Subcutaneous abdominal adipose tissue (tissue), 5 donors: ENCODE measurements at regions not wholly inside any gene's neighbourhood (a gene's known extent, or its start where the extent isn't known, plus 50 kb on each side); places are given as distances from the start of the nearest gene placed in this dataset.

ENCODE experiments used
- H3K27ac ChIP-seq: one replicate; pipeline ENCODE4 v1.7.0; 2013; ENCODE audit warnings: low read depth, mild to moderate bottlenecking, inconsistent platforms, low read length, moderate library complexity
- H3K27me3 ChIP-seq, 5 donors: one replicate each; pipeline ENCODE4 v1.7.0; 2013; ENCODE audit warnings: low read length in 5 of 5, inconsistent platforms in 1 of 5; ENCODE audit not compliant: control insufficient read depth in 5 of 5, insufficient read depth in 4 of 5
- H3K36me3 ChIP-seq, 5 donors: one replicate each; pipeline ENCODE4 v1.7.0; 2013; ENCODE audit warnings: low read length in 5 of 5; ENCODE audit not compliant: control insufficient read depth in 5 of 5, insufficient read depth in 5 of 5
- H3K4me1 ChIP-seq, 5 donors: one replicate each; pipeline ENCODE4 v1.7.0; 2013; ENCODE audit warnings: low read length in 5 of 5, mild to moderate bottlenecking in 3 of 5, moderate library complexity in 1 of 5; ENCODE audit not compliant: control insufficient read depth in 5 of 5, insufficient read depth in 5 of 5
- H3K4me3 ChIP-seq, 5 donors: one replicate each; pipeline ENCODE4 v1.7.0; 2013; ENCODE audit warnings: low read length in 5 of 5, low read depth in 1 of 5
- H3K9ac ChIP-seq, 5 donors: one replicate each; pipeline ENCODE4 v1.7.0; 2013; ENCODE audit warnings: low read length in 5 of 5, mild to moderate bottlenecking in 4 of 5, moderate library complexity in 3 of 5
- H3K9me3 ChIP-seq, 5 donors: one replicate each; pipeline ENCODE4 v1.7.0; 2013; ENCODE audit warnings: low read length in 5 of 5; ENCODE audit not compliant: control insufficient read depth in 5 of 5
- donor health status: healthy.
- donor health status: healthy.
- donor health status: healthy.
- donor health status: healthy.
- donor health status: healthy.

DNA sequence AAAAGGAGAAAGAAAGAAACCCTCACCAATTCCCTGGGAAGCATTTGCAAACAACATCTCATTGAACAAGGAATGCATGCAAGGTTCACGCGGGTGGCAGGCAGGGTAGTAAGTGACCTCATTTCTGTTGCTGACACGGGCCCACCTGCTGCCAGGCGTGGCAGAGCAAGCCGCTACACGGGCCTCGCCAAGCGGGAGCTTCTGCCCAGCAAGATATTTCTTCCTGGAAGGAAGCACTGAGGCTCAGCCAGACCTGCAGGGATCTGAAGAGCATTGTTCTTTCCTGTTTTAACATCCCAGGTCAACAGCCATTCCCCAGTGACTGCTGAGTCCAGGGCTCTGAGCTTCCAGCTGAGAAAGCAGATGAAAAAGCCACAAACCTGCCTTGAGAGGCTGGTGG is 91.9 kb upstream of the IGSF21 start:
- no peak overlapping the region for H3K9ac ChIP-seq
- H3K9me3 ChIP-seq = peaks cover 0 to under 1% (median 0%) of the 10 kb centered on the region in 5 donors
- no peaks in the 10 kb centered on the region for H3K4me1 ChIP-seq
- H3K27me3 ChIP-seq = peaks cover 6 to 39% (median 19%) of the 10 kb centered on the region in 5 donors
- no peaks in the 10 kb centered on the region for H3K36me3 ChIP-seq
- no peak overlapping the region for H3K27ac ChIP-seq
- H3K4me3 ChIP-seq = no peak overlapping the region

GRCh38 chr1:18018366-18018765 is 89.2 kb upstream of the IGSF21 start:
- no peaks in the 10 kb centered on the region for H3K4me1 ChIP-seq
- no peak overlapping the region for H3K4me3 ChIP-seq
- no peak overlapping the region for H3K27ac ChIP-seq
- no peaks in the 10 kb centered on the region for H3K36me3 ChIP-seq
- no peak overlapping the region for H3K9ac ChIP-seq
- no peaks in the 10 kb centered on the region for H3K9me3 ChIP-seq
- peaks cover 20 to 53% (median 34%) of the 10 kb centered on the region in 5 donors for H3K27me3 ChIP-seq

- H3K27me3 ChIP-seq = peaks cover 20 to 55% (median 39%) of the 10 kb centered on the region in 5 donors
- no peak overlapping the region for H3K4me3 ChIP-seq
- no peaks in the 10 kb centered on the region for H3K9me3 ChIP-seq
- H3K9ac ChIP-seq = no peak overlapping the region
- no peaks in the 10 kb centered on the region for H3K4me1 ChIP-seq
- no peaks in the 10 kb centered on the region for H3K36me3 ChIP-seq
- no peak overlapping the region for H3K27ac ChIP-seq
Observed at GRCh38 chr1:18020021-18020817, 87.4 kb upstream of the IGSF21 start.

- Histone ChIP-seq H3K9me3 (no peaks in the 10 kb centered on the region), H3K4me3 (no peak overlapping the region), H3K27me3 (peaks cover 20 to 54% (median 39%) of the 10 kb centered on the region in 5 donors), H3K4me1 (no peaks in the 10 kb centered on the region), H3K9ac (no peak overlapping the region), H3K36me3 (no peaks in the 10 kb centered on the region), H3K27ac (no peak overlapping the region)
Observed at GRCh38 chr1:18021242-18021641, 86.4 kb upstream of the IGSF21 start.

- Histone ChIP-seq H3K27me3 (peaks cover 16 to 40% (median 34%) of the 10 kb centered on the region in 5 donors), H3K27ac (no peak overlapping the region), H3K4me1 (no peaks in the 10 kb centered on the region), H3K9ac (no peak overlapping the region), H3K36me3 (no peaks in the 10 kb centered on the region), H3K4me3 (no peak overlapping the region), H3K9me3 (no peaks in the 10 kb centered on the region)
Observed at GRCh38 chr1:18032172-18032859, 75.3 kb upstream of the IGSF21 start.

DNA sequence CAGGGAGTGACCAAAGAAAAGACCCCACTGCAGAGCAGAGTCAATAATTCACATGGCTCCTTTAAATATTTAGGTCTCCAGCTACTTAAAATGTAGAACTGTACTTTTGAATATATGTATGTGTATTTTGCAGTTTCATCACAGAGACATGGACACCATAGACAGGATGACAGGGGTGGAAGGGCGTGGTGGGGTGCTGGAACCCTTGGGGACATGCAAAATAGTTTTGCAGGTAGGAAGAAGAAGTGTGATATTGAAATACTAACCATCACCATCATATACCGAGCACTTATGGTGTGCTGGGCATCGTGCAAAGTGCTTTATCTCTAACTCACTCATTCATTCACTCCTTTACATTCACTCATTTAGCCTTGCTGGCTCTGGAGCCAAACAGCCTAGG is 72.5 kb upstream of the IGSF21 start:
- H3K36me3 ChIP-seq = no peaks in the 10 kb centered on the region
- H3K27me3 ChIP-seq = peaks cover 14 to 26% (median 17%) of the 10 kb centered on the region in 5 donors
- no peak overlapping the region for H3K9ac ChIP-seq
- no peaks in the 10 kb centered on the region for H3K4me1 ChIP-seq
- no peak overlapping the region for H3K27ac ChIP-seq
- no peak overlapping the region for H3K4me3 ChIP-seq
- H3K9me3 ChIP-seq = no peaks in the 10 kb centered on the region

DNA sequence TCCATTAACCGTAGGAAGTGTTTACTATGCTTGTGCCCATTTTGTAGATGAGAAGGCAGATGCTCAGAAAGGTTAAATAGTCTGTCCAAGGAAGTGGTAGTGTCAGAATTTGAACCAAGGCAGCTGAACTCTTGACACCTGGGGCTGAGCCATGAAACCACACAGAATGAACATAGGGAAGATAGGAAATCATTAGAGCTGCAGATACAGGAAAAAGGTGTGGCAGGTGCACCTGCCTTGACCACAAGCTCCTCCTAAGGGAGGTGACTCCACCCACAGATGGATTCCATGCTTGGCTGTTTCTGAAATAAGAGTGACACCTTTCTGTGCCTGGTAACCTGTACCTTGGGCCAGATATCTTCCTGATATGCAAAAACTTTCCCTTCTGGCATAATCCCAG is 69.9 kb upstream of the IGSF21 start:
- no peak overlapping the region for H3K4me3 ChIP-seq
- no peak overlapping the region for H3K9ac ChIP-seq
- no peak overlapping the region for H3K27ac ChIP-seq
- peaks cover 3 to 21% (median 5%) of the 10 kb centered on the region in 5 donors for H3K27me3 ChIP-seq
- no peaks in the 10 kb centered on the region for H3K4me1 ChIP-seq
- H3K36me3 ChIP-seq = no peaks in the 10 kb centered on the region
- H3K9me3 ChIP-seq = no peaks in the 10 kb centered on the region

GRCh38 chr1:18038051-18038450 is 69.5 kb upstream of the IGSF21 start:
- H3K4me3 ChIP-seq = no peak overlapping the region
- H3K27me3 ChIP-seq = peaks cover 3 to 25% (median 8%) of the 10 kb centered on the region in 5 donors
- H3K9ac ChIP-seq = no peak overlapping the region
- no peak overlapping the region for H3K27ac ChIP-seq
- H3K4me1 ChIP-seq = no peaks in the 10 kb centered on the region
- H3K9me3 ChIP-seq = no peaks in the 10 kb centered on the region
- no peaks in the 10 kb centered on the region for H3K36me3 ChIP-seq

DNA sequence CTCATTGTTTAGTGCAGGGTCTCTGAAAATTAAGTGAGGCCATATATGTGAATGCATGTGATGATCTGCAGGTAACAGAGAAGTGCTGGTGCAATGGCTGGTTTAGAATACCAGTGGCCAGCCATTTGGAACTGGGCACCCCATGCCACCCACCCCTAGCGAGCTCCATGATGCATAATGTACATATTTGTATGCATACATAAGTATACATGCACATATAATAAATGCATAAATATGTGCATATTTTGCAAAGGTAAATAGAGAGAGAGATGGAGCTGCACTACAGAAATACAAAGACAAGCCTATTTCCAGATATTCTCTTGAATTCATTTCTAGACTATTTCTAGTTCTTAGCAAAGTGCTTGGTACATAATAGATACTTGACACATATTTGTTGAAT is 68.5 kb upstream of the IGSF21 start:
- H3K4me1 ChIP-seq = no peaks in the 10 kb centered on the region
- no peak overlapping the region for H3K27ac ChIP-seq
- H3K27me3 ChIP-seq = peaks cover 3 to 25% (median 8%) of the 10 kb centered on the region in 5 donors
- H3K4me3 ChIP-seq = no peak overlapping the region
- no peaks in the 10 kb centered on the region for H3K9me3 ChIP-seq
- H3K9ac ChIP-seq = no peak overlapping the region
- H3K36me3 ChIP-seq = no peaks in the 10 kb centered on the region

DNA sequence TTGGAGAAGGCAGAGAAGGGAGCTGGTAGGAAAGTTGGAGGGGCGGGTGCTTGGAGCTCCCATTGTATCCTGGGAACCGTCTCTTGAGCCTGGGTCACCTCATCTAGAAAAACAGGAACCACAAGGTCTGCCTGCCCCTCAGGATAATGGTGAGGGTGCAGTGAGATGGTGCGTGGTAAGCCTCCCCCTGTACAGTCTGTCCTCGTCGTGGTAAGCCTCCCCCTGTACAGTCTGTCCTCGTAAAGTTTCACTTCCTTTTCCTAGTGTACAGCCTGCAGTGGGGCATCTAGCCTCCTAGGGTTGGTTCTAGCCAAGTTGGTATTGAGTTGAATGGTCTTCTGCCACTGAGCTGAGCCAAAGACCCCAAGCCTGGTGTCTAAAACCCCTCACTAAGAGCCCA is 66.5 kb upstream of the IGSF21 start:
- Histone ChIP-seq H3K9ac (no peak overlapping the region), H3K4me1 (no peaks in the 10 kb centered on the region), H3K27ac (no peak overlapping the region), H3K4me3 (no peak overlapping the region), H3K27me3 (peaks cover 3 to 31% (median 22%) of the 10 kb centered on the region in 5 donors), H3K9me3 (no peaks in the 10 kb centered on the region), H3K36me3 (no peaks in the 10 kb centered on the region)
